BLaER1 (cell line): ENCODE measurements at regions not wholly inside any gene's neighbourhood (a gene's known extent, or its start where the extent isn't known, plus 50 kb on each side); places are given as distances from the start of the nearest gene placed in this dataset.

Experiments
- H3K27ac ChIP-seq: shearing (Covaris generic); formaldehyde crosslinking; 2 replicates; pipeline ENCODE4 v1.8.1; 2022
- H3K27me3 ChIP-seq: shearing (Covaris generic); formaldehyde crosslinking; 2 replicates; pipeline ENCODE4 v1.8.1; 2022
- H3K36me3 ChIP-seq: shearing (Covaris generic); formaldehyde crosslinking; 2 replicates; pipeline ENCODE4 v1.8.1; 2022
- H3K4me1 ChIP-seq: shearing (Covaris generic); formaldehyde crosslinking; 2 replicates; pipeline ENCODE4 v1.8.1; 2022
- H3K4me2 ChIP-seq: shearing (Covaris generic); formaldehyde crosslinking; 2 replicates; pipeline ENCODE4 v1.8.1; 2022
- H3K4me3 ChIP-seq: shearing (Covaris generic); formaldehyde crosslinking; 2 replicates; pipeline ENCODE4 v1.8.1; 2022
- H3K9ac ChIP-seq: shearing (Covaris generic); formaldehyde crosslinking; 2 replicates; pipeline ENCODE4 v1.8.1; 2022
- H3K9me3 ChIP-seq: shearing (Covaris generic); formaldehyde crosslinking; 2 replicates; pipeline ENCODE4 v1.8.1; 2022
- H4K20me1 ChIP-seq: shearing (Covaris generic); formaldehyde crosslinking; 2 replicates; pipeline ENCODE4 v1.8.1; 2022
- Cebpa-rat ChIP-seq: shearing (Covaris generic); IDR thresholded peaks from 2 replicates; pipeline ENCODE4 v1.8.1; 2022

DNA sequence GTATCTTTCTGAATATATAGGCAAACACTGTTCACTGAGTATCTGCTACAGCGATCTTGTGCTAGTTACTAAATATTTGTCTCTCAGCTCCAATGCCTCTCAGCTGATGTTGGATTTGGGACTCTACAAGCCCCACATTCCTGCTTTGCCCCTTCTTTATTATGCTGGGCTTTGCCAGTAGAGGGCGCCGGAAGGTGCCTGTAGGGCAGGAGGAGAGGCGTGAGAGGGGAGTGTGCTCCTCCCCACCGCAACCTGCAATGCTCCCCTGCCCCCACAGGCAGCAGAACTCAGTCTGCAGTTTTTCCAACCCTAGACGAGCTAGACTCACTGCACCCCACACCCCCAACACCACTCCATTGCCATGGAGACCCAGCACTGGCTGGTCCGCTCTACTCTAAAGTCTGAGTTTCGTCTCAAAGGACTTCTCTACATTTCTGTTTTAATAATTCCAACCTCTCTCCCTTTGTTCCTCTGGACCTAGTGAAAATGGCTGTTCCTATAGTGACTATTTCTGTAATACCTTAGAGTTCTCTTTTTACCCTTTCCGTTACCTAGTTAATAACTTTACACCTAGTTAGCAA, 337.6 kb downstream of the CCSER2 start:
- Histone ChIP-seq H4K20me1 (no peaks in the 10 kb centered on the region), H3K36me3 (no peaks in the 10 kb centered on the region), H3K9ac (no peak overlapping the region), H3K4me3 (no peak overlapping the region), H3K27ac (no peak overlapping the region), H3K4me2 (no peak overlapping the region), H3K27me3 (no peaks in the 10 kb centered on the region; the same call in 1 of the 2 replicates), H3K4me1 (no peaks in the 10 kb centered on the region), H3K9me3 (no peaks in the 10 kb centered on the region)
- TF ChIP-seq Cebpa-rat, result no peak

DNA sequence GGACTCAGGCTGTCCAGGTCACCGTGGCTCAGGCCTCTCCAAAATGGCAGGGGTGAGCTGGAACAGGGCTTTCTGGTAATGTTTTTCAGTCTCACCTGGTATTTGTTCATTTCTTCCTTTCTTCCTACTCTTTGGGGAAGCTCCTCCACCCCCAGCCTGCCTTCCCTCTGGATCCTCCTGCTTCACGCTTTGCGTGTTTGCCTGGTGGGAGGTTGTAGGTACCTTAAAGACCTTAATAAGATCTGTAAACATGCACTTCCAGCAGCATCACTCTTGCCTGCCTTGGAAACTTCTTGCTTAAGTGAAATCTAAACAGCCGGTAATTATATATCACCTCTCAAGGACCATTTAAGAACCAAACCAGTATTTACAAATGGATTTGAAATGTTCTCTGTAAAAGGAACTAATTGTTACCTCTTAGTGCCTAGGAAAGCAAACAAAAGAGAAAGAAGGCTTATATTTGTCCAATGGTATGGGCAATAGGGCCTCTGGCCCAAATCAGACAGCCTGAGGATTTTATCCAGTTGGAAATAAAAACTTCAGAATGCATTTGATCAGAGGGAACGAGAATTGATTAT, 339.9 kb downstream of the CCSER2 start:
- Histone ChIP-seq H3K27ac (no peak overlapping the region), H3K4me2 (no peak overlapping the region), H3K4me1 (no peaks in the 10 kb centered on the region), H4K20me1 (no peaks in the 10 kb centered on the region), H3K9ac (no peak overlapping the region), H3K9me3 (no peaks in the 10 kb centered on the region), H3K27me3 (no peaks in the 10 kb centered on the region), H3K4me3 (no peak overlapping the region), H3K36me3 (no peaks in the 10 kb centered on the region)
- no peak for TF ChIP-seq Cebpa-rat

DNA sequence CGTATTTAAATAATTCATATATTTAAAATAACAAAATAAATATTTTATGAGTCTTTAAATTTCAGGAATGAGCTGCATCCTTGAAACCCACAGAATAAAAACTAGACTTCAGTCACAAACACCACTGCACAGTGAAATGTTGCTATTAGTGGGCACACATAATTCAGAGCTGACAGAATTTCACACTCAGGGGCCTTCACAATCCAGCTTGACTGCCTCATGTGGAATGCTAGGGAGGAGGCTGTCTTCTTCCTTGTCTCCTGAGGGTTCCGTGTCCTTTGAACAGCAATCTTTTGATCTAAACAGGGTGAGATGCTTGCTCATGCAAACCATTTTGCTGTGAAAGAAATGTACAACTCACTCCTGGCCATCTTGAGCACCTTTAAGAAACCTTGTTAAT, 346.7 kb downstream of the CCSER2 start:
- H3K4me3 ChIP-seq, result no peak overlapping the region
- no peaks in the 10 kb centered on the region for H3K36me3 ChIP-seq
- no peak overlapping the region for H3K27ac ChIP-seq
- no peaks in the 10 kb centered on the region for H4K20me1 ChIP-seq
- H3K9ac ChIP-seq, result no peak overlapping the region
- no peaks in the 10 kb centered on the region for H3K9me3 ChIP-seq
- H3K27me3 ChIP-seq, result no peaks in the 10 kb centered on the region
- H3K4me2 ChIP-seq, result no peak overlapping the region
- no peak for TF ChIP-seq Cebpa-rat
- no peaks in the 10 kb centered on the region for H3K4me1 ChIP-seq

DNA sequence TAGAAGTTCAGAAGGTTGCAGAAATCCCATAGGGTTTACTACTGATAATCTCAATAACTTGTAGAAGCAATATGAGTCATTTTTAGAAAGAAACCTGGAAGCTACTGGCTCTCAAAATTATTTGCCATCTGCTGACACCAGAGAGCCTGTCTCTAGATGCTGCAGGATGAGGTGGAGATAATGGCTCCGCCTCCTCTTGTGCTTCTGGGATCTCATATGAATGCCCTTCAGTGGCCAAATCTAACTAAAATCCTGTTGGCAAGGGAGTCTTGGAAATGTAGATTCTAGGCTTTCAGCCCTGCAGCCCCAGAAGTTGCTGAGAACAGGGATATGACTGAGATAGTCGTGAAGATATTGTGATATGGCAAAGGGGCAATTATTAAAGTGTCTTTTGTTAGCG, 348.1 kb downstream of the CCSER2 start:
- no peaks in the 10 kb centered on the region for H3K36me3 ChIP-seq
- H3K4me3 ChIP-seq, result no peak overlapping the region
- no peaks in the 10 kb centered on the region for H3K9me3 ChIP-seq
- no peak overlapping the region for H3K27ac ChIP-seq
- H3K4me1 ChIP-seq, result no peaks in the 10 kb centered on the region
- H3K4me2 ChIP-seq, result no peak overlapping the region
- no peaks in the 10 kb centered on the region for H4K20me1 ChIP-seq
- no peaks in the 10 kb centered on the region for H3K27me3 ChIP-seq
- no peak overlapping the region for H3K9ac ChIP-seq
- TF ChIP-seq Cebpa-rat, result no peak

DNA sequence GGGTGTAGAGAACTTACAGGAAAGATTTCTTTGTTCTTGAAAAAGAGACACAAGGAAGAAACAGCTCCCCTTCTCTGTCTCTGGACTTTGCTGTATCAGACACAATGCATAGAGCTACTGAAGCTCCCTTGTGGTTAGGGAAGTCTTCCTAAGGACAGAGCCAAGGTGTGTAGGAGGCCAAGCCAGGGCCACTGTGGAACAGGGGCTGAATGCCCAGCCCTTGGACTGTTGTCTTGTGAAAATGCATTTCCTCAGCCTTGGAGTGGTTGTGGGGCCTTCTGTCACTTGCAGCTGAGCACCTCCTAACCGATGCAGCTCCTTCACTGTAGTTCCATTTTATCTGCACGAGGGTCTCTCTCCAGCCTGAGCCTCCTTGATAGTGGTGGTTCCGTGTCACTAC, 353.4 kb downstream of the CCSER2 start:
- no peak for TF ChIP-seq Cebpa-rat
- H3K9me3 ChIP-seq, result peaks cover 14% of the 10 kb centered on the region; the same call in 1 of the 2 replicates
- no peak overlapping the region for H3K27ac ChIP-seq

DNA sequence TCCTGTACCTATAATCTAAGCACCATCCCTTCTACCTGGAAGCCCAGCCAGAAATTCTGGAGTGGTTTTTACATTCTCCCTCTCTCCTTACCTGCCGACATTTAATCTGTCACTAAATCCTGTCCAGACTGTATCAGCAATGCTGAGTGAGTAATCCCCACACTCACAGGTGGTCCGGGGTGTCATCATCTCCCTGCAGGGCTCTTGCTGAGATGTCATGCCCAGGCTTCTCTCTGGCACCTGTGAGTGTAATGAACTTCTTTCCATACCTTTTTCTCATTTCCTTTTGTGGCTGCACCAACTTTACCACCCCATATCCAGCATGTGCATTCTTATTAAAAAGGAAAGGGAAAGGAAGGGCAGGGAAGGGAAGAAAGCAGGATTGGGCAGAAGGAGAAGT, 355.2 kb downstream of the CCSER2 start:
- Histone ChIP-seq H3K27ac (no peak overlapping the region), H3K4me1 (no peaks in the 10 kb centered on the region), H3K4me2 (no peak overlapping the region), H3K36me3 (no peaks in the 10 kb centered on the region), H3K9me3 (peaks cover 14% of the 10 kb centered on the region; the same call in 1 of the 2 replicates), H4K20me1 (no peaks in the 10 kb centered on the region), H3K4me3 (no peak overlapping the region), H3K9ac (no peak overlapping the region), H3K27me3 (no peaks in the 10 kb centered on the region)
- TF ChIP-seq Cebpa-rat, result no peak

More for the DNA sequence above, 353.4 kb downstream of the CCSER2 start:
- Histone ChIP-seq H4K20me1 (no peaks in the 10 kb centered on the region), H3K4me1 (no peaks in the 10 kb centered on the region), H3K36me3 (no peaks in the 10 kb centered on the region), H3K27me3 (no peaks in the 10 kb centered on the region), H3K9ac (no peak overlapping the region), H3K4me2 (no peak overlapping the region), H3K4me3 (no peak overlapping the region)

DNA sequence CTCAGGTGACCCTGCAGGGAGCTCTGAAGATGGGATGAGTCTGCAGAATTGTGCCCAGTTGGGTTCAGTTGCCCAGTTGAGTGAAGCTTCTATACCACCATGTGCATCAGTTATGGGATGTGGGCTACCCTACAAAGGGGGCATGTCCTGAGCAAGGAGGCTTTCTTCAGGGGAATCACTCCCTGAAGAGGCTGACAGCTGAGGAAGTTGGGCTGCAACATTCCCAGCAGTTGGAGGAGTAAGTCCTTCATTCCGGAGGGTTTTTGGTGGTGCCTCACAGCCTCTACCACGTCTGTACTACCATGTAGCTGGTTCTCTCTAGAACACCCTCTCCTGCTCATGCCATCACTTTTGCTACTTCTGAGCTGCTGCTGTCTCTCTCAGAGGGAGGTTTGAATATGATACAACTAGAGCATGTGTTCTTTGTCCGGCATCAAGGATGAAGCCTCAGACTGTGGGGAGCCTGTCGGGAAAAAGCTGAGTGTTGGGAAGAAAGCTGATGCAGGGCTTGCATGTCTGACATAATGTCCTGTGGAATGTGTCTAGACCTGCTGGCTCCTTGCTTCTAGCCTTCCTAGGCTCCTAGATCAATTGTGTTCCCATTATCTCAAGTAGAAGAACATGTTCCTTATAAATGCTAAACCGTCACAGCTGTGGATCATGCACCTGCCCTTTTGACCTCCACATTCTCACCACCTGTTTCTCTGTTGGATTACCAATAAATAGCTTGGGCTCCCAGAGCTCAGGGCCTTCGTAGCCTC, 355.8 kb downstream of the CCSER2 start:
- Histone ChIP-seq H3K36me3 (no peaks in the 10 kb centered on the region), H3K9me3 (peaks cover 14% of the 10 kb centered on the region; the same call in 1 of the 2 replicates), H3K4me3 (no peak overlapping the region), H3K9ac (no peak overlapping the region), H4K20me1 (no peaks in the 10 kb centered on the region), H3K4me2 (no peak overlapping the region), H3K27ac (no peak overlapping the region), H3K27me3 (no peaks in the 10 kb centered on the region), H3K4me1 (no peaks in the 10 kb centered on the region)
- TF ChIP-seq Cebpa-rat, result no peak

DNA sequence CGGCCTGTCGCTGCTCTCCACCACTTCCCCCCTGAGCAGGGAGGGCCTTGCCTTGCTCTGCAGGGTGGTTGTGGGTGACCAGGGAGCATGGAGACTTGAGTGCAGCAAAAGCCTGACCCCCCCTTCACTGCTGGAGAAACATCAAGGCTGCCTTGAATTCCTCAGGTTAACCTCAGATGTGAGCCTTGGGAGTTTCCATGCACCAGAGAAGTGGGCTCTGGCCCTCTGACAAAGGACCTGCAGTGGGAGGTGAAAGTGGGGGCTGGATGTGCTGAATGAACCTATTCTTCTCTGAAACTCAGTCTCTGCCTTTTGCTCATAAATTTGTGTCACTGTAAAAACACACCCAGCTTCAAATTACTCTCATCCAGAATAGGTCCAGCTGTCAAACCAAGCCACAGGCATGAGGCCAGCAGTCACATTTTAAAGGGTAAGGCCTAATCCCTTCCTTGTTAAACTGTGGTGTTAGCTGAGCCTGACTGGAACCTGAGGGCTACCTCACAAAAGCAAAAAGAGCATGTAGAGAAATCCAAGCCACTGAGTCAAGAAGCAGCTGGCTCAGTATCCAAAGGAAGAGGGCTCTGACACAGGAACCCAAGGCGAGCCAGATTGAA, 356.8 kb downstream of the CCSER2 start:
- peaks cover 14% of the 10 kb centered on the region; the same call in 1 of the 2 replicates for H3K9me3 ChIP-seq

DNA sequence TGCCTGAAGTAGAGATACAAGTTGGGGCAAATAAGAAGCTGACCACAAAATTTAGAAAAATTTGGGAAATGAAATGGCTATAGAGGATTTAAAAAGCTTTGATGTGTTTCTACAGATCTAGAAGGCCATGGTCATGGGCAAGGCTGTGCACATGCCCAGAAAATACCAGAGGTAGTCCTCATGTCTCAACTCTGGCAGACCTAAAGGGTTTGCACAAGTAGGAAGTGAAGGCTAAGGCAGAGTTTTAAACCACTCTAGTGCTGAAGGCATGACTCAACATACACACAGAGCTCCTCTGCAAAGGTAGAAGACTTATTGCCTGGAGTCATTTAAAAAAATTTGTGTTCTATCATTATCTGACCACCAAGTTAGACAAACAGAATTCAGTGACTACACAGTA, 364.6 kb downstream of the CCSER2 start:
- H3K36me3 ChIP-seq, result no peaks in the 10 kb centered on the region
- TF ChIP-seq Cebpa-rat, result no peak
- no peak overlapping the region for H3K4me3 ChIP-seq
- H3K27me3 ChIP-seq, result no peaks in the 10 kb centered on the region
- H3K9ac ChIP-seq, result no peak overlapping the region
- H3K27ac ChIP-seq, result no peak overlapping the region
- peaks cover 22% of the 10 kb centered on the region for H3K9me3 ChIP-seq
- H4K20me1 ChIP-seq, result no peaks in the 10 kb centered on the region
- no peaks in the 10 kb centered on the region for H3K4me1 ChIP-seq
- H3K4me2 ChIP-seq, result no peak overlapping the region

More for the DNA sequence above, 356.8 kb downstream of the CCSER2 start:
- Histone ChIP-seq H3K4me3 (no peak overlapping the region), H4K20me1 (no peaks in the 10 kb centered on the region), H3K36me3 (no peaks in the 10 kb centered on the region), H3K9ac (no peak overlapping the region), H3K4me1 (no peaks in the 10 kb centered on the region), H3K4me2 (no peak overlapping the region), H3K27ac (no peak overlapping the region), H3K27me3 (no peaks in the 10 kb centered on the region)
- no peak for TF ChIP-seq Cebpa-rat

DNA sequence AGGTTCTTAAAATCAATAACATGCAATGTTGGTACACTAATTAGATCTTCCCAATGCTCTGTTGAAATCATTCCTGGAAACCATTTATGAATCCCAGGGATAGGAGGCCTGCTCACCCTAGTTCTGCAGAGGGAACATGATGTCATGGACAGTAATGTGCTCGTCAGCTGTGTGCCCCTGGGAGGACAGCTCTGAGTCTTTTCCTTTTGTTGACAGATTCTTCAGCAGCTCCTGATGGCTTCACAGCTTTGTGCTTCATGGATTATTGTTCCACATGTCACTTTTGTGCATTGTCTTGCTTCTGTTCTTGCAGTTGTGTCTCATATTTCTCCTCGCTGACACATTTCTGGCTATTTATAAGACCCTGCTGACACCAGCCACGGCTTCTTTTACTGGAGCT, 367.5 kb downstream of the CCSER2 start:
- H3K27ac ChIP-seq, result no peak overlapping the region
- no peaks in the 10 kb centered on the region for H4K20me1 ChIP-seq
- no peaks in the 10 kb centered on the region for H3K27me3 ChIP-seq
- TF ChIP-seq Cebpa-rat, result no peak
- no peaks in the 10 kb centered on the region for H3K36me3 ChIP-seq
- no peak overlapping the region for H3K4me2 ChIP-seq
- H3K4me3 ChIP-seq, result no peak overlapping the region
- no peaks in the 10 kb centered on the region for H3K4me1 ChIP-seq
- H3K9me3 ChIP-seq, result peaks cover 22% of the 10 kb centered on the region
- H3K9ac ChIP-seq, result no peak overlapping the region
